AG04450 (cell line): ENCODE measurements at regions not wholly inside any gene's neighbourhood (a gene's known extent, or its start where the extent isn't known, plus 50 kb on each side); places are given as distances from the start of the nearest gene placed in this dataset.
"Not testable (repeated sequence)": the region's sequence is repeated elsewhere in the genome, so short reads cannot be mapped to it uniquely, and the experiment has no call there.

Source experiments
- CTCF ChIA-PET: fragments of 300-600, 350-600 bp; formaldehyde crosslinking; extraction: SDS; loops from one replicate; lab custom pipeline; 2022; ENCODE audit warnings: antibody characterized with exemption, inconsistent platforms; lab: Charles Lee
- POLR2A ChIA-PET: fragments of 350-600 bp; formaldehyde crosslinking; extraction: SDS; loops from one replicate; lab custom pipeline; 2021; ENCODE audit warnings: antibody characterized with exemption, inconsistent platforms; lab: Yijun Ruan, JAX
- DNase-seq: peaks from one replicate; pipeline ENCODE4 v3.0.0-alpha.2; 2011; ENCODE audit warnings: low read depth, low spot score
- H3K27ac ChIP-seq: one replicate; pipeline ENCODE4 v1.5.1; 2012; ENCODE audit warnings: low read depth, low read length, control low read depth
- H3K27me3 ChIP-seq: one replicate; pipeline ENCODE4 v1.6.0; 2012; ENCODE audit warnings: low read length; ENCODE audit not compliant: control insufficient read depth, insufficient read depth
- H3K4me3 ChIP-seq: 2 replicates; pipeline ENCODE4 v1.5.1; 2011; ENCODE audit warnings: mild to moderate bottlenecking, low read depth, low read length, control low read depth
- H3K9me3 ChIP-seq: 2 replicates; pipeline ENCODE4 v1.5.1; 2012; ENCODE audit warnings: low read length; ENCODE audit not compliant: control insufficient read depth, insufficient read depth
- CTCF ChIP-seq: IDR thresholded peaks from 2 replicates; pipeline ENCODE4 v1.5.1; 2011; ENCODE audit warnings: low read depth, low read length, control low read depth, inconsistent platforms

DNA sequence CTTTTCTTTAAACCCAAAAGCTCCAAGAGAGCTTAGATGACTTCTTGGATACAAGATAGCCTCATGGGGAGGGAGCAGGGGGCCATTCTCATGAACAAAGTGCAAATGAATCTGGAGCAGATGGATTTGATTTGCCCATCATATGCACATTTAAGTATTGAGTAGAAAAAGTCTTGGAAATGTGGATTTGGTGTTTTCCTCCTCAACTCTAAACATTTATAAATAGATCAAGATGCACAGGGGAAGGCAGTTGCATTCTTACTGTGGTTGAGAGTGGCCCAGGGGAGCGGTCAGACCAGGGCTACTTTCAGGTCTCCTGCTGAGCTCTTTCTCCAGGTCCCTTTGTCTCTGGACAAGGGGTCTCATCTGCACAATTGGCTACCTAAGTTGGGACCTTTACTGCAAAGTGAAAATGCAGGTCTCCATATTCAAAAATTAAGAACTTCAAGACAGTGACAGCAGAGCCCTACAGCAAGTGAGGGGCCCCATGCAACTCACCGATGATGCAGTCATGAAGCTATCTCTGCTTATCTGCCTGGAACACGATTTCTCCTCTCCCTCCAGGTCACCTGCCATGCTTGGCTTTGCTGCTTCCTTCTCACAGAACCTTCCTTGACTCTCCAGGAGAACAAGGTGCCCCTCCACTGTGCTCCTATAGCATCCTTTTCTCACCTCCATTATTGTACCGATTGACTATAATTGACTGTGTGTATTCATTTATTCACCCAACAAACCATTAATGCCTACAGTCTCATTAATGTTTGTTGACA is 145.4 kb downstream of the LPIN1 start:
- Histone ChIP-seq H3K4me3 (no peak overlapping the region), H3K27me3 (peaks cover 2% of the 10 kb centered on the region), H3K9me3 (no peaks in the 10 kb centered on the region; the same call in 1 of the 2 replicates), H3K27ac (no peak overlapping the region)
- CTCF ChIA-PET: no interaction called here
- DNase-seq: no peak
- POLR2A ChIA-PET: interaction anchor here (0.6 kb wide), 1 partner anchor 61 kb away, joined by 6 read pairs; no protein-coding TSS in a partner anchor
- TF ChIP-seq CTCF: no peak

- Histone ChIP-seq H3K27me3 (peaks cover 2% of the 10 kb centered on the region), H3K9me3 (no peaks in the 10 kb centered on the region), H3K4me3 (no peak overlapping the region), H3K27ac (no peak overlapping the region)
- CTCF ChIA-PET: no interaction called here
- no peak for TF ChIP-seq CTCF
- no peak for DNase-seq
- POLR2A ChIA-PET: no interaction called here
Measured at GRCh38 chr2:11896386-11896785, 150.0 kb downstream of the LPIN1 start.

DNA sequence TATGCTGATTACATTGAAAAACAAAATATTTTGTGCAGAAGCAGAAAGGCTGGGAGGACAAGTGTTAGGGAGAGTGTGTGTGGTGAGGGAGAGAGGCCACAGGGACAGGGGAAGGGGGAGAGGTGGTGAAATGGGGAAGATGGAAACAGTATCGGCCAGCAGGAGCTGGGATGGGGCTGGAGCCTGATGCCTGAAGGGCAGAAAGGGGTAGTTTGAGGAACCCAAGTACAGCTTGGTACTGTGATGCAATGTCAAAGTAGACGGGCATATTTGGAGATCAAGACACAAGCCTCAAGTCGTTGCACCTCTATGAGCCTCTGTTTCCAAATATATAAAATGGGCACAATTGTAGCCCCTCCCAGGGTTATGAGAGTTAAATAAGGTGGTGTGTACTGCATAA is 152.1 kb downstream of the LPIN1 start:
- POLR2A ChIA-PET: no interaction called here
- no peaks in the 10 kb centered on the region for H3K9me3 ChIP-seq
- no peak for DNase-seq
- peaks cover 2% of the 10 kb centered on the region for H3K27me3 ChIP-seq
- no peak overlapping the region for H3K27ac ChIP-seq
- H3K4me3 ChIP-seq: no peak overlapping the region
- CTCF ChIA-PET: no interaction called here
- TF ChIP-seq CTCF: no peak

DNA sequence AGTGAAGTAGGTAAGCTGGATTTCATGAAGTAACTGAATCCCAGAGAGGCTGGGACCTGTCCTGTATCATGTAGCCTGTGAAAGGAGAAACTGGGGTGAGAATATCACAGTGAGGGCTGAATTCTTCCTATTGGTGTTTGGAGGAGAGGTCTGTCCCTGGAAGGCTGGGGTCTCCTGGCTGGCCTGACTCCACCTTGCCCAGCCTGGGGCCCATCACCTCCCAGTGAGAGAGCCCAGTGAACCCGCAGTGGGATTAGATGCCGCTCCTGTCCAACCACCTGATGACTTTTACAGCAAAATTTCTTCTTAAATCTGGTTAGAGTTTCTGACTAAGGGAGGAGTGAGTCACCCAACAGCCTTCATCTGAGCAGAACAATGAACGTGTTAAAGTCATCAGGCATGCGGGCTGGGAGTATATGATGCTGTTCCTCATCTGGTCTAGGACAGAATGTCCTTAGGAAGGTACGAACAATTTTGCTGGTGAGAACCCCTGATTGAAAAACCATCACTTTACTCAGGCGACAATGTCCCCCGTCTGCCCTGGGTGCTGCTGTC is 152.9 kb downstream of the LPIN1 start:
- CTCF ChIA-PET: no interaction called here
- DNase-seq: no peak
- Histone ChIP-seq H3K9me3 (no peaks in the 10 kb centered on the region), H3K27ac (no peak overlapping the region), H3K4me3 (no peak overlapping the region), H3K27me3 (peaks cover 2% of the 10 kb centered on the region)
- POLR2A ChIA-PET: no interaction called here
- TF ChIP-seq CTCF: no peak

GRCh38 chr2:11900891-11901290 is 154.5 kb downstream of the LPIN1 start:
- H3K27ac ChIP-seq, H3K27me3 ChIP-seq, H3K9me3 ChIP-seq, POLR2A ChIA-PET, DNase-seq, H3K4me3 ChIP-seq: not testable (repeated sequence)
- CTCF ChIA-PET: interaction anchor here (0.9 kb wide), 1 partner anchor 38 kb away, joined by 5 read pairs; no protein-coding TSS in a partner anchor
